ENCODE measurements at regions not wholly inside any gene's neighbourhood (a gene's known extent, or its start where the extent isn't known, plus 50 kb on each side); places are given as distances from the start of the nearest gene placed in this dataset.

DNA sequence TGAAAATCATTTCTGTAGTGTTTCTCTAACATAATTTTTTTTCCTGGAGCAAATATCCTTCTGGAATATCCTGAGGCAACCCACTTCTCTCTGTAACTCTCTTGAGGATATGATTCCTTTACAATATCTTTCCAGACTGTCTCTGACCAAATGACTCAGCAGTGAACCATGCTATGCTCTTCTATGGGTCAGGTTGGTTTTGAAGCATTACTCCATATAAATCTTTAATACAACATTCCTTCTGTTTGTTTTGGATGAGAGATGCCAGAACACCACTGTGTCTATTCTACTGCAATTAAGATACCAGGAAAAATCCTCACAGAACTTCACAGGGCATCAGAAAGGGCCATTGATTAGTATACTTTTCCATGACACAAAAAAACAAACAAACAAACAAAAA, 626.4 kb upstream of the ZNF385D start:
- no peaks in the 10 kb centered on the region for H4K20me1 ChIP-seq (replicated peaks in 1 of 2; ENCODE audit: control insufficient read depth in 1 of 2, insufficient read depth in 2 of 2, low read length in 2 of 2)
- TF ChIP-seq PHF8 (conservative IDR thresholded peaks at IDR 0.05; ENCODE audit: low read depth, low read length), result no peak
- TF ChIP-seq CHD1 (IDR thresholded peaks at IDR 0.05; ENCODE audit: low read depth, low read length), result no peak
- TF ChIP-seq ATF2 (IDR thresholded peaks at IDR 0.05; ENCODE audit: low read length), result no peak
- TF ChIP-seq TAF7 (optimal IDR thresholded peaks at IDR 0.05; ENCODE audit: borderline replicate concordance, low read depth, low read length), result no peak
- TF ChIP-seq POLR2AphosphoS5 (IDR thresholded peaks at IDR 0.05; ENCODE audit: low read depth, low read length), result no peak
- TF ChIP-seq EGR1 (IDR thresholded peaks at IDR 0.05; ENCODE audit: borderline replicate concordance, low read depth, low read length), result no peak
- no peak for TF ChIP-seq TCF12 (IDR thresholded peaks at IDR 0.05; ENCODE audit: low read depth, low read length)
- no peak for TF ChIP-seq CBX5 (IDR thresholded peaks at IDR 0.05; ENCODE audit: low read depth, low read length)
- TF ChIP-seq SUZ12 (IDR thresholded peaks at IDR 0.05; ENCODE audit: low read length), result no peak
- no peak for TF ChIP-seq ZNF274 (IDR thresholded peaks at IDR 0.05; ENCODE audit: borderline replicate concordance, extremely low read depth, low read length)
- TF ChIP-seq SIRT6 (IDR thresholded peaks at IDR 0.05; ENCODE audit: low read length), result no peak
- TF ChIP-seq ATF3 (IDR thresholded peaks at IDR 0.05; ENCODE audit: insufficient read depth, low read depth, low read length), result no peak
- no peak for TF ChIP-seq BCL11A (IDR thresholded peaks at IDR 0.05; ENCODE audit: low read depth in 2 of 2, low read length in 2 of 2)
- no peak for TF ChIP-seq GABPA (IDR thresholded peaks at IDR 0.05; ENCODE audit: borderline replicate concordance, insufficient read depth, low read length)
- H2BK120ac ChIP-seq (replicated peaks; ENCODE audit: low read depth, low read length), result no peak overlapping the region
- H2BK20ac ChIP-seq (ENCODE audit: low read length), result no peak overlapping the region
- no peak overlapping the region for H4K91ac ChIP-seq (replicated peaks; ENCODE audit: insufficient read length, low read length)
- H3K14ac ChIP-seq (ENCODE audit: insufficient read length), result no peak overlapping the region
- no peak overlapping the region for H3K56ac ChIP-seq (replicated peaks; ENCODE audit: insufficient read length, low read depth, low read length)
- H4K8ac ChIP-seq (ENCODE audit: extremely low read depth, insufficient read depth, low read length), result no peak overlapping the region
- H3K27me3 ChIP-seq (replicated peaks in 1 of 4; ENCODE audit: control insufficient read depth in 3 of 4, extremely low read depth in 1 of 4, insufficient read depth in 3 of 4, low read length in 3 of 4), result peaks cover 6 to 13% (median 10%) of the 10 kb centered on the region in 4 experiments
- no peaks in the 10 kb centered on the region for H3K79me1 ChIP-seq (ENCODE audit: low read depth, low read length)
- no peak overlapping the region for H3K4me2 ChIP-seq (ENCODE audit: insufficient read depth in 1 of 2, low read depth in 2 of 2, low read length in 2 of 2)
- no peak overlapping the region for H4K5ac ChIP-seq (ENCODE audit: insufficient read length, low read depth, low read length)
- H3K4ac ChIP-seq (replicated peaks; ENCODE audit: insufficient read length, low read depth, low read length), result no peak overlapping the region
- CTCF ChIA-PET (ENCODE audit: partially characterized antibody), result no interaction called here
- FAIRE-seq (no peak), DNase-seq (ENCODE audit: low read depth in 1 of 2, low spot score in 2 of 2) (no peak)
- no peak overlapping the region for H3K9ac ChIP-seq (replicated peaks in 1 of 4; ENCODE audit: extremely low read depth in 1 of 4, low read depth in 3 of 4, low read length in 3 of 4)
- POLR2A ChIA-PET (ENCODE audit: partially characterized antibody), result no interaction called here
- H3K9me3 ChIP-seq (ENCODE audit: insufficient read depth in 2 of 2, low read depth in 1 of 2, low read length in 1 of 2), result no peaks in the 10 kb centered on the region
- H3K23me2 ChIP-seq (ENCODE audit: low read depth, low read length), result no peaks in the 10 kb centered on the region; the same call in 1 of the 2 replicates
- H2AK5ac ChIP-seq (ENCODE audit: low read depth, low read length), result no peak overlapping the region
- no peak overlapping the region for H3K18ac ChIP-seq (ENCODE audit: extremely low read depth, low read length)
- H3K27ac ChIP-seq (ENCODE audit: low read depth, low read length), result no peak overlapping the region
- H2AFZ ChIP-seq (ENCODE audit: low read length), result no peak overlapping the region
- no peak overlapping the region for H2BK12ac ChIP-seq (ENCODE audit: low read depth, low read length)
- H3K36me3 ChIP-seq (ENCODE audit: control insufficient read depth in 2 of 4, insufficient read depth in 4 of 4, low read length in 3 of 4), result no peaks in the 10 kb centered on the region
- H3K4me1 ChIP-seq (replicated peaks in 1 of 4; ENCODE audit: control insufficient read depth in 3 of 4, insufficient read depth in 4 of 4, low read length in 3 of 4), result no peaks in the 10 kb centered on the region
- no peak overlapping the region for H3K23ac ChIP-seq (ENCODE audit: insufficient read length)
- no peak overlapping the region for H3K4me3 ChIP-seq (ENCODE audit: extremely low read depth in 1 of 4, insufficient read depth in 2 of 4, low read depth in 3 of 4, low read length in 4 of 4)
- H2BK15ac ChIP-seq (ENCODE audit: low read length), result no peak overlapping the region
- no peak overlapping the region for H2BK5ac ChIP-seq (ENCODE audit: low read depth, low read length)
- no peaks in the 10 kb centered on the region for H3K79me2 ChIP-seq (ENCODE audit: control insufficient read depth in 1 of 2, insufficient read depth in 2 of 2, low read length in 2 of 2)

All from H1 (cell line).